ELF-1 (cell line): ENCODE measurements at regions not wholly inside any gene's neighbourhood (a gene's known extent, or its start where the extent isn't known, plus 50 kb on each side); places are given as distances from the start of the nearest gene placed in this dataset.
A peak's percentile ranks its signal among the peaks of the same experiment; 100 is the strongest.
"Not testable (repeated sequence)": the region's sequence is repeated elsewhere in the genome, so short reads cannot be mapped to it uniquely, and the experiment has no call there.

Source experiments
- DNase-seq: peaks from one replicate; pipeline ENCODE4 v3.0.0-alpha.2; 2016; ENCODE audit warnings: low read depth, low spot score

- peak; percentile 64 for DNase-seq
Observed at GRCh38 chr4:169934794-169935429, 91.3 kb downstream of the MFAP3L start.

- DNase-seq, result peak; percentile 35
Observed at GRCh38 chr4:169933531-169933930, 92.7 kb downstream of the MFAP3L start.

- DNase-seq, result no peak
Observed at GRCh38 chr4:169931964-169932363, 94.2 kb downstream of the MFAP3L start.

GRCh38 chr4:169930755-169931154 lies 95.4 kb downstream of the MFAP3L start:
- DNase-seq, result not testable (repeated sequence)

GRCh38 chr4:169927280-169927679 lies 98.9 kb downstream of the MFAP3L start:
- no peak for DNase-seq

- DNase-seq, result no peak
Observed at GRCh38 chr4:169925678-169926077, 100.5 kb downstream of the MFAP3L start.

- DNase-seq, result no peak
Observed at GRCh38 chr4:169922632-169923276, 103.4 kb downstream of the MFAP3L start.

GRCh38 chr4:169921732-169922131 lies 104.5 kb downstream of the MFAP3L start:
- no peak for DNase-seq

- DNase-seq, result no peak
Observed at GRCh38 chr4:169921237-169921636, 105.0 kb downstream of the MFAP3L start.

GRCh38 chr4:169919194-169920124 lies 106.7 kb downstream of the MFAP3L start:
- DNase-seq, result peak; percentile 74

- no peak for DNase-seq
Observed at GRCh38 chr4:169915545-169915944, 110.7 kb downstream of the MFAP3L start.

- no peak for DNase-seq
Observed at GRCh38 chr4:169914866-169915265, 111.3 kb downstream of the MFAP3L start.

GRCh38 chr4:169912996-169913395 lies 113.2 kb downstream of the MFAP3L start:
- no peak for DNase-seq

- no peak for DNase-seq
Observed at GRCh38 chr4:169909897-169910296, 116.3 kb downstream of the MFAP3L start.

- no peak for DNase-seq
Observed at GRCh38 chr4:169909479-169909878, 116.7 kb downstream of the MFAP3L start.

- DNase-seq, result no peak
Observed at GRCh38 chr4:169907705-169908104, 118.5 kb downstream of the MFAP3L start.

- no peak for DNase-seq
Observed at GRCh38 chr4:169906821-169907220, 119.4 kb downstream of the MFAP3L start.

- no peak for DNase-seq
Observed at GRCh38 chr4:169906104-169906503, 120.1 kb downstream of the MFAP3L start.

- peak; percentile 20 for DNase-seq
Observed at GRCh38 chr4:169902658-169903345, 123.4 kb downstream of the MFAP3L start.

- no peak for DNase-seq
Observed at GRCh38 chr4:169900241-169900845, 125.9 kb downstream of the MFAP3L start.

GRCh38 chr4:169899295-169899694 lies 126.9 kb downstream of the MFAP3L start:
- no peak for DNase-seq
